ENCODE measurements at regions not wholly inside any gene's neighbourhood (a gene's known extent, or its start where the extent isn't known, plus 50 kb on each side); places are given as distances from the start of the nearest gene placed in this dataset.

- TF ChIP-seq CTCF (IDR thresholded peaks at IDR 0.05) (no peak), EP300 (IDR thresholded peaks at IDR 0.05) (no peak), POLR2A (IDR thresholded peaks at IDR 0.05) (no peak)
Observed at GRCh38 chr10:131681122-131681521, 219.7 kb upstream of the PPP2R2D start.
